HEK293 (cell line): ENCODE measurements at regions not wholly inside any gene's neighbourhood (a gene's known extent, or its start where the extent isn't known, plus 50 kb on each side); places are given as distances from the start of the nearest gene placed in this dataset.

Source experiments
- CTCF ChIA-PET: fragments of 350-600 bp; formaldehyde crosslinking; extraction: SDS; loops from one replicate; lab custom pipeline; 2021; ENCODE audit warnings: antibody characterized with exemption; lab: Yijun Ruan, JAX
- POLR2A ChIA-PET: fragments of 300-600 bp; formaldehyde crosslinking; extraction: SDS; loops from one replicate; lab custom pipeline; 2020; ENCODE audit warnings: antibody characterized with exemption, inconsistent platforms; lab: Yijun Ruan, JAX
- H3K27ac ChIP-seq: fragments of 200-500 bp; sonication (Bioruptor generic); 2 replicates; pipeline ENCODE4 v1.5.1; 2014; ENCODE audit warnings: low read depth, low read length, control low read depth, inconsistent platforms; ENCODE audit errors: extremely low read depth
- H3K36me3 ChIP-seq, 2 experiments: fragments of 200-500 bp in 1 of 2; sonication (Bioruptor generic) in 1 of 2; 1 replicate in 1 of 2; 2 replicates in 1 of 2; pipeline ENCODE4 v1.5.1; 2014 to 2017; ENCODE audit warnings: inconsistent platforms in 2 of 2, low read length in 2 of 2; ENCODE audit not compliant: control insufficient read depth in 2 of 2, insufficient read depth in 1 of 2
- H3K4me1 ChIP-seq: fragments of 200-500 bp; sonication (Bioruptor generic); 2 replicates; pipeline ENCODE4 v1.5.1; 2014; ENCODE audit warnings: mild to moderate bottlenecking, low read length, inconsistent platforms; ENCODE audit not compliant: control insufficient read depth, insufficient read depth
- H3K4me3 ChIP-seq: 2 replicates; pipeline ENCODE4 v1.5.1; 2011; ENCODE audit warnings: low read depth, mild to moderate bottlenecking, control low read depth, low read length, moderate library complexity
- H3K9me3 ChIP-seq: fragments of 200-500 bp; sonication (Bioruptor generic); 2 replicates; pipeline ENCODE4 v1.5.1; 2014; ENCODE audit warnings: low read depth, low read length, inconsistent platforms; ENCODE audit not compliant: control insufficient read depth, insufficient read depth
- KLF7 ChIP-seq: fragments of 450-650 bp; formaldehyde crosslinking; IDR thresholded peaks from 2 replicates; pipeline ENCODE4 v1.5.1; 2016; ENCODE audit warnings: missing biosample characterization, missing genetic modification characterization, borderline replicate concordance
- MYNN ChIP-seq: fragments of 450-650 bp; formaldehyde crosslinking; IDR thresholded peaks from 2 replicates; pipeline ENCODE4 v1.5.1; 2016; ENCODE audit warnings: missing biosample characterization, missing genetic modification characterization, borderline replicate concordance
- MZF1 ChIP-seq: fragments of 450-650 bp; formaldehyde crosslinking; IDR thresholded peaks from 2 replicates; pipeline ENCODE4 v1.5.1; 2017; ENCODE audit warnings: missing biosample characterization, missing genetic modification characterization, borderline replicate concordance
- YY1 ChIP-seq: fragments of 450-650 bp; formaldehyde crosslinking; IDR thresholded peaks from 2 replicates; pipeline ENCODE4 v1.5.1; 2018; ENCODE audit warnings: missing biosample characterization, missing genetic modification characterization
- ZBTB20 ChIP-seq: fragments of 450-650 bp; formaldehyde crosslinking; IDR thresholded peaks from 2 replicates; pipeline ENCODE4 v1.5.1; 2016; ENCODE audit warnings: missing biosample characterization, missing genetic modification characterization
- ZFHX2 ChIP-seq: fragments of 450-650 bp; formaldehyde crosslinking; conservative IDR thresholded peaks from 2 replicates; pipeline ENCODE4 v1.5.1; 2016; ENCODE audit warnings: missing biosample characterization, missing genetic modification characterization
- ZIC2 ChIP-seq: fragments of 450-650 bp; formaldehyde crosslinking; IDR thresholded peaks from 2 replicates; pipeline ENCODE4 v1.5.1; 2016; ENCODE audit warnings: missing biosample characterization, missing genetic modification characterization
- ZNF146 ChIP-seq: fragments of 450-650 bp; formaldehyde crosslinking; IDR thresholded peaks from 2 replicates; pipeline ENCODE4 v1.5.1; 2016; ENCODE audit warnings: missing biosample characterization, missing genetic modification characterization
- ZNF169 ChIP-seq: fragments of 450-650 bp; formaldehyde crosslinking; IDR thresholded peaks from 2 replicates; pipeline ENCODE4 v1.5.1; 2016; ENCODE audit warnings: missing biosample characterization, missing genetic modification characterization
- ZNF19 ChIP-seq: fragments of 450-650 bp; formaldehyde crosslinking; IDR thresholded peaks from 2 replicates; pipeline ENCODE4; 2016; ENCODE audit warnings: missing biosample characterization, missing genetic modification characterization, low read depth
- ZNF202 ChIP-seq: fragments of 450-650 bp; formaldehyde crosslinking; IDR thresholded peaks from 2 replicates; pipeline ENCODE4 v1.5.1; 2016; ENCODE audit warnings: missing biosample characterization, missing genetic modification characterization, borderline replicate concordance
- ZNF23 ChIP-seq: fragments of 450-650 bp; formaldehyde crosslinking; IDR thresholded peaks from 2 replicates; pipeline ENCODE4 v1.5.1; 2016; ENCODE audit warnings: missing biosample characterization, missing genetic modification characterization, borderline replicate concordance
- ZNF239 ChIP-seq: fragments of 450-650 bp; formaldehyde crosslinking; IDR thresholded peaks from 2 replicates; pipeline ENCODE4 v1.5.1; 2016; ENCODE audit warnings: missing biosample characterization, missing genetic modification characterization
- ZNF24 ChIP-seq: fragments of 450-650 bp; formaldehyde crosslinking; IDR thresholded peaks from 2 replicates; pipeline ENCODE4 v1.5.1; 2016; ENCODE audit warnings: missing biosample characterization, missing genetic modification characterization
- ZNF366 ChIP-seq: fragments of 450-650 bp; formaldehyde crosslinking; conservative IDR thresholded peaks from 2 replicates; pipeline ENCODE4 v1.5.1; 2016; ENCODE audit warnings: missing biosample characterization, missing genetic modification characterization
- ZNF48 ChIP-seq: fragments of 450-650 bp; formaldehyde crosslinking; IDR thresholded peaks from 2 replicates; pipeline ENCODE4 v1.5.1; 2016; ENCODE audit warnings: missing biosample characterization, missing genetic modification characterization
- ZNF623 ChIP-seq: fragments of 450-650 bp; formaldehyde crosslinking; IDR thresholded peaks from 2 replicates; pipeline ENCODE4 v1.5.1; 2016; ENCODE audit warnings: missing biosample characterization, missing genetic modification characterization
- ZNF658 ChIP-seq: fragments of 450-650 bp; formaldehyde crosslinking; IDR thresholded peaks from 2 replicates; pipeline ENCODE4; 2016; ENCODE audit warnings: missing biosample characterization, missing genetic modification characterization
- TF ChIP-seq, protein P1 (sequence below): fragments of 450-650 bp; formaldehyde crosslinking; IDR thresholded peaks from 2 replicates; pipeline ENCODE4 v1.5.1; 2017; ENCODE audit warnings: missing biosample characterization, missing genetic modification characterization
- TF ChIP-seq, protein P2 (sequence below): fragments of 450-650 bp; formaldehyde crosslinking; IDR thresholded peaks from 2 replicates; pipeline ENCODE4 v1.5.1; 2016; ENCODE audit warnings: missing biosample characterization, missing genetic modification characterization
- TF ChIP-seq, protein P3 (sequence below): IDR thresholded peaks from 2 replicates; pipeline ENCODE4 v1.6.1; 2011; ENCODE audit warnings: mild to moderate bottlenecking, low read depth, low read length, borderline replicate concordance
- TF ChIP-seq, protein P4 (sequence below): fragments of 450-650 bp; formaldehyde crosslinking; IDR thresholded peaks from 2 replicates; pipeline ENCODE4 v1.5.1; 2016; ENCODE audit warnings: missing biosample characterization, missing genetic modification characterization
- TF ChIP-seq, protein P5 (sequence below): fragments of 450-650 bp; formaldehyde crosslinking; IDR thresholded peaks from 2 replicates; pipeline ENCODE4 v1.5.1; 2017; ENCODE audit warnings: missing biosample characterization, mild to moderate bottlenecking, missing genetic modification characterization, moderate library complexity
- TF ChIP-seq, protein P6 (sequence below): fragments of 450-650 bp; formaldehyde crosslinking; IDR thresholded peaks from 2 replicates; pipeline ENCODE4 v1.5.1; 2016; ENCODE audit warnings: missing biosample characterization, missing genetic modification characterization
- TF ChIP-seq, protein P7 (sequence below): fragments of 450-650 bp; formaldehyde crosslinking; IDR thresholded peaks from 2 replicates; pipeline ENCODE4 v1.5.1; 2016; ENCODE audit warnings: missing biosample characterization, missing genetic modification characterization, low read depth

DNA sequence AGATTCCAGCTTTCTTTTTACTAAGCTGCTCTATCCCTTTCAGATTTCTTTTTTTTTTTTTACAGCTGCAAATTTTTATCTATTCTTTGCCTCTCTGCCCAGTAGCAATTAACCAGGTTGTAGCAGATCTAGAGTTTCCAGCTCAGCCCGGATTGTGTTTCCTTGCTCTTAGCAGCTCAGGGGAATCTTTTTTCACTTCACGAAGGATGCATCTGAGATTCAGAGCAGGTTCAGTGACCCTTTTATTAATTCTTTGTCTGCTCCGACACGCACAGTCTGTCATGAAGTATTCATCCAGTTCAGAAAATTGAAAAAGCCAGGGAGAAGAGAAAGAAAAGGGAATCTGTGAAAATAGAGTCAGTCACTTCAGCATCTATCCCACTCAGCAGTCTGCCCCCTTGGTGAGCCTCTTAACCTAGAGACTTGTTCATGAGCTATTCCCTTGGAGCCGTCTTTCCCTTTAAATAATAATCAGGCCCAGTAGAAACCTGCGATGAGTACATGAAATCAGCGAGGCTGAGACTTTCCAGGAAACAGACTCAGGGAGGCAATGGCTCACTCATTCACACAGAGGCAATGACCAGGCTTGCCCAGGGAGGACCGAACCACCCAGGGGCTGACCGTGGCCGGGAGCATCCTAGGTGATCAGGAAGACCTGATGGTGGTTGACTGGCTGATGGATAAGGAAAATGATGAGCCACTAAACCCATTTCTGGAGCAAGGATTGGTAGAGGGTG lies 103.4 kb upstream of the ITGA6 start:
- no peaks in the 10 kb centered on the region for H3K9me3 ChIP-seq
- POLR2A ChIA-PET, result no interaction called here
- H3K27ac ChIP-seq, result no peak overlapping the region
- H3K4me3 ChIP-seq, result no peak overlapping the region
- no peaks in the 10 kb centered on the region for H3K4me1 ChIP-seq
- CTCF ChIA-PET, result no interaction called here
- no peak for TF ChIP-seq ZNF366
- no peak for TF ChIP-seq ZNF23 (tag by site-specific recombination)
- TF ChIP-seq, protein P1, sequence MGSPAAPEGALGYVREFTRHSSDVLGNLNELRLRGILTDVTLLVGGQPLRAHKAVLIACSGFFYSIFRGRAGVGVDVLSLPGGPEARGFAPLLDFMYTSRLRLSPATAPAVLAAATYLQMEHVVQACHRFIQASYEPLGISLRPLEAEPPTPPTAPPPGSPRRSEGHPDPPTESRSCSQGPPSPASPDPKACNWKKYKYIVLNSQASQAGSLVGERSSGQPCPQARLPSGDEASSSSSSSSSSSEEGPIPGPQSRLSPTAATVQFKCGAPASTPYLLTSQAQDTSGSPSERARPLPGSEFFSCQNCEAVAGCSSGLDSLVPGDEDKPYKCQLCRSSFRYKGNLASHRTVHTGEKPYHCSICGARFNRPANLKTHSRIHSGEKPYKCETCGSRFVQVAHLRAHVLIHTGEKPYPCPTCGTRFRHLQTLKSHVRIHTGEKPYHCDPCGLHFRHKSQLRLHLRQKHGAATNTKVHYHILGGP (tag by site-specific recombination), result no peak
- no peak for TF ChIP-seq ZBTB20 (tag by site-specific recombination)
- TF ChIP-seq MZF1 (tag by site-specific recombination), result no peak
- TF ChIP-seq ZNF48 (tag by site-specific recombination), result no peak
- no peak for TF ChIP-seq ZNF239
- TF ChIP-seq, protein P2, sequence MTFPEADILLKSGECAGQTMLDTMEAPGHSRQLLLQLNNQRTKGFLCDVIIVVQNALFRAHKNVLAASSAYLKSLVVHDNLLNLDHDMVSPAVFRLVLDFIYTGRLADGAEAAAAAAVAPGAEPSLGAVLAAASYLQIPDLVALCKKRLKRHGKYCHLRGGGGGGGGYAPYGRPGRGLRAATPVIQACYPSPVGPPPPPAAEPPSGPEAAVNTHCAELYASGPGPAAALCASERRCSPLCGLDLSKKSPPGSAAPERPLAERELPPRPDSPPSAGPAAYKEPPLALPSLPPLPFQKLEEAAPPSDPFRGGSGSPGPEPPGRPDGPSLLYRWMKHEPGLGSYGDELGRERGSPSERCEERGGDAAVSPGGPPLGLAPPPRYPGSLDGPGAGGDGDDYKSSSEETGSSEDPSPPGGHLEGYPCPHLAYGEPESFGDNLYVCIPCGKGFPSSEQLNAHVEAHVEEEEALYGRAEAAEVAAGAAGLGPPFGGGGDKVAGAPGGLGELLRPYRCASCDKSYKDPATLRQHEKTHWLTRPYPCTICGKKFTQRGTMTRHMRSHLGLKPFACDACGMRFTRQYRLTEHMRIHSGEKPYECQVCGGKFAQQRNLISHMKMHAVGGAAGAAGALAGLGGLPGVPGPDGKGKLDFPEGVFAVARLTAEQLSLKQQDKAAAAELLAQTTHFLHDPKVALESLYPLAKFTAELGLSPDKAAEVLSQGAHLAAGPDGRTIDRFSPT (tag by site-specific recombination), result no peak
- TF ChIP-seq, protein P3, sequence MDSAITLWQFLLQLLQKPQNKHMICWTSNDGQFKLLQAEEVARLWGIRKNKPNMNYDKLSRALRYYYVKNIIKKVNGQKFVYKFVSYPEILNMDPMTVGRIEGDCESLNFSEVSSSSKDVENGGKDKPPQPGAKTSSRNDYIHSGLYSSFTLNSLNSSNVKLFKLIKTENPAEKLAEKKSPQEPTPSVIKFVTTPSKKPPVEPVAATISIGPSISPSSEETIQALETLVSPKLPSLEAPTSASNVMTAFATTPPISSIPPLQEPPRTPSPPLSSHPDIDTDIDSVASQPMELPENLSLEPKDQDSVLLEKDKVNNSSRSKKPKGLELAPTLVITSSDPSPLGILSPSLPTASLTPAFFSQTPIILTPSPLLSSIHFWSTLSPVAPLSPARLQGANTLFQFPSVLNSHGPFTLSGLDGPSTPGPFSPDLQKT, result no peak
- no peak for TF ChIP-seq MYNN (tag by site-specific recombination)
- no peak for TF ChIP-seq ZNF24 (tag by site-specific recombination)
- no peak for TF ChIP-seq ZNF19
- TF ChIP-seq KLF7, result no peak
- no peak for TF ChIP-seq ZIC2
- TF ChIP-seq ZNF169 (tag by site-specific recombination), result no peak
- no peaks in the 10 kb centered on the region for H3K36me3 ChIP-seq

DNA sequence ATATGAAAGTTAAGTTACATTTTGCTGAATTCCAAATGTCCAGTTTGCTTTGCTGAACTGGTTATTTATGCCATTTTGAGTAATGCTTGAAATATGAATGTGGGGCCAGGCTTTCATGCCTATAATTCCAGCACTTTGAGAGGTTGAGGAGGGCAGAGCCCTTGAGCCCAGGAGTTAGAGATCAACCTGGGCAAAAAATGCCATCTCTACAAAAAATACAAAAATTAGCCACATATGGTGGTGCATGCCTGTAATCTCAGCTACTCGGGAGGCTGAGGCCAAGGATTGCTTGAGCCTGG lies 101.2 kb upstream of the ITGA6 start:
- Histone ChIP-seq H3K27ac (no peak overlapping the region), H3K36me3 (no peaks in the 10 kb centered on the region), H3K9me3 (no peaks in the 10 kb centered on the region), H3K4me1 (no peaks in the 10 kb centered on the region), H3K4me3 (no peak overlapping the region)
- POLR2A ChIA-PET, result no interaction called here
- CTCF ChIA-PET, result interaction anchor here (1.4 kb wide), 1 partner anchor 16 kb away, joined by 3 read pairs; no protein-coding TSS in a partner anchor
- no peak for TF ChIP-seq YY1 (tag by site-specific recombination)
- TF ChIP-seq ZFHX2 (tag by site-specific recombination), result no peak
- TF ChIP-seq, protein P4, sequence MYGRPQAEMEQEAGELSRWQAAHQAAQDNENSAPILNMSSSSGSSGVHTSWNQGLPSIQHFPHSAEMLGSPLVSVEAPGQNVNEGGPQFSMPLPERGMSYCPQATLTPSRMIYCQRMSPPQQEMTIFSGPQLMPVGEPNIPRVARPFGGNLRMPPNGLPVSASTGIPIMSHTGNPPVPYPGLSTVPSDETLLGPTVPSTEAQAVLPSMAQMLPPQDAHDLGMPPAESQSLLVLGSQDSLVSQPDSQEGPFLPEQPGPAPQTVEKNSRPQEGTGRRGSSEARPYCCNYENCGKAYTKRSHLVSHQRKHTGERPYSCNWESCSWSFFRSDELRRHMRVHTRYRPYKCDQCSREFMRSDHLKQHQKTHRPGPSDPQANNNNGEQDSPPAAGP (tag by site-specific recombination), result no peak
- TF ChIP-seq ZNF623 (tag by site-specific recombination), result no peak
- no peak for TF ChIP-seq ZNF146
- no peak for TF ChIP-seq ZNF658 (tag by site-specific recombination)
- no peak for TF ChIP-seq ZNF202
- no peak for TF ChIP-seq ZBTB20 (tag by site-specific recombination)
- TF ChIP-seq, protein P5, sequence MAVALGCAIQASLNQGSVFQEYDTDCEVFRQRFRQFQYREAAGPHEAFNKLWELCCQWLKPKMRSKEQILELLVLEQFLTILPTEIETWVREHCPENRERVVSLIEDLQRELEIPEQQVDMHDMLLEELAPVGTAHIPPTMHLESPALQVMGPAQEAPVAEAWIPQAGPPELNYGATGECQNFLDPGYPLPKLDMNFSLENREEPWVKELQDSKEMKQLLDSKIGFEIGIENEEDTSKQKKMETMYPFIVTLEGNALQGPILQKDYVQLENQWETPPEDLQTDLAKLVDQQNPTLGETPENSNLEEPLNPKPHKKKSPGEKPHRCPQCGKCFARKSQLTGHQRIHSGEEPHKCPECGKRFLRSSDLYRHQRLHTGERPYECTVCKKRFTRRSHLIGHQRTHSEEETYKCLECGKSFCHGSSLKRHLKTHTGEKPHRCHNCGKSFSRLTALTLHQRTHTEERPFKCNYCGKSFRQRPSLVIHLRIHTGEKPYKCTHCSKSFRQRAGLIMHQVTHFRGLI, result no peak
- TF ChIP-seq, protein P6, sequence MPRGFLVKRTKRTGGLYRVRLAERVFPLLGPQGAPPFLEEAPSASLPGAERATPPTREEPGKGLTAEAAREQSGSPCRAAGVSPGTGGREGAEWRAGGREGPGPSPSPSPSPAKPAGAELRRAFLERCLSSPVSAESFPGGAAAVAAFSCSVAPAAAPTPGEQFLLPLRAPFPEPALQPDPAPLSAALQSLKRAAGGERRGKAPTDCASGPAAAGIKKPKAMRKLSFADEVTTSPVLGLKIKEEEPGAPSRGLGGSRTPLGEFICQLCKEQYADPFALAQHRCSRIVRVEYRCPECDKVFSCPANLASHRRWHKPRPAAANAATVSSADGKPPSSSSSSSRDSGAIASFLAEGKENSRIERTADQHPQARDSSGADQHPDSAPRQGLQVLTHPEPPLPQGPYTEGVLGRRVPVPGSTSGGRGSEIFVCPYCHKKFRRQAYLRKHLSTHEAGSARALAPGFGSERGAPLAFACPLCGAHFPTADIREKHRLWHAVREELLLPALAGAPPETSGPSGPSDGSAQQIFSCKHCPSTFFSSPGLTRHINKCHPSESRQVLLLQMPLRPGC, result no peak
- TF ChIP-seq, protein P7, sequence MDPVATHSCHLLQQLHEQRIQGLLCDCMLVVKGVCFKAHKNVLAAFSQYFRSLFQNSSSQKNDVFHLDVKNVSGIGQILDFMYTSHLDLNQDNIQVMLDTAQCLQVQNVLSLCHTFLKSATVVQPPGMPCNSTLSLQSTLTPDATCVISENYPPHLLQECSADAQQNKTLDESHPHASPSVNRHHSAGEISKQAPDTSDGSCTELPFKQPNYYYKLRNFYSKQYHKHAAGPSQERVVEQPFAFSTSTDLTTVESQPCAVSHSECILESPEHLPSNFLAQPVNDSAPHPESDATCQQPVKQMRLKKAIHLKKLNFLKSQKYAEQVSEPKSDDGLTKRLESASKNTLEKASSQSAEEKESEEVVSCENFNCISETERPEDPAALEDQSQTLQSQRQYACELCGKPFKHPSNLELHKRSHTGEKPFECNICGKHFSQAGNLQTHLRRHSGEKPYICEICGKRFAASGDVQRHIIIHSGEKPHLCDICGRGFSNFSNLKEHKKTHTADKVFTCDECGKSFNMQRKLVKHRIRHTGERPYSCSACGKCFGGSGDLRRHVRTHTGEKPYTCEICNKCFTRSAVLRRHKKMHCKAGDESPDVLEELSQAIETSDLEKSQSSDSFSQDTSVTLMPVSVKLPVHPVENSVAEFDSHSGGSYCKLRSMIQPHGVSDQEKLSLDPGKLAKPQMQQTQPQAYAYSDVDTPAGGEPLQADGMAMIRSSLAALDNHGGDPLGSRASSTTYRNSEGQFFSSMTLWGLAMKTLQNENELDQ (tag by site-specific recombination), result no peak
